ENCODE measurements at regions not wholly inside any gene's neighbourhood (a gene's known extent, or its start where the extent isn't known, plus 50 kb on each side); places are given as distances from the start of the nearest gene placed in this dataset.

DNA sequence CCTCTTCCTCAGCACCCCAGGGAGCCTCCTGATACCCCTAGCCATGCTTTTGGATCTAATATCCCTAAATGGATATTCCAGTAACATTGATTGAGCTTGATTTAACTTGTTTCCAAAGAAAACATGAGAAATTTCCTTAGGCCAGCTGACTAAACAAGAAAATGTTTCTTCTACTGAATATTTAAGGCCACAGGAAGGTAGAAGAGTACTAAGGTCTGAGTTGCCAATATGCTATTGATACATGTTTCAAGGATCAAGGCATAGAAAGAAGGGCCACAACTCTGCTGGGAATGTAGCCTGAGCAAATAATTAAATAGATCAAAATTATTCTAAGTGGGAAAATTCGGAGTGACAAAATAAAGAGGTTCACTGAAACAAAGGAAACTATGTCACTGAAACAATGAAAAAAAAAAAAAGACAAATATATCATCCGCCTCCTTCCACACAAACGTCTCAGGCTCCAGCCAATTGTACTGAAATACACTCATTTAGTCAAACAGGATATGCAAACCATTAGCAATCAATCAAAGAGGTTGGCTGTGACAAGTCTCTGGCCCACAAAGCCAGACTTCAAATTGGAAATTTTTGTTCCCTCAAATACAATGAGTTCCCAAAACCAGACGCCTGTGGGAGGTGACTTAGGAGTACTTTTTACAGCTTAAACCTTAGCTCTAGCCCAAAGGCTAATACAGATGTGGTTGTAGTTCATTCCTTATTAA lies 396.2 kb downstream of the HTR7 start:
- no peak overlapping the region for H3K27ac Mint-ChIP-seq
- no peaks in the 10 kb centered on the region for H3K36me3 Mint-ChIP-seq (ENCODE audit: low read depth)
- no peak for DNase-seq (ENCODE audit: low spot score)
- no peaks in the 10 kb centered on the region for H3K9me3 Mint-ChIP-seq
- no peaks in the 10 kb centered on the region for H3K27me3 Mint-ChIP-seq (ENCODE audit: insufficient read depth)
- H3K4me3 Mint-ChIP-seq: no peak overlapping the region
- intact Hi-C loops (cut with micrococcal nuclease): no loop called here
- no peaks in the 10 kb centered on the region for H3K4me1 Mint-ChIP-seq (ENCODE audit: low read depth)

- no peaks in the 10 kb centered on the region for H3K4me1 Mint-ChIP-seq (ENCODE audit: low read depth)
- DNase-seq (ENCODE audit: low spot score): no peak
Observed at GRCh38 chr10:90462749-90463470, 394.9 kb downstream of the HTR7 start.

DNA sequence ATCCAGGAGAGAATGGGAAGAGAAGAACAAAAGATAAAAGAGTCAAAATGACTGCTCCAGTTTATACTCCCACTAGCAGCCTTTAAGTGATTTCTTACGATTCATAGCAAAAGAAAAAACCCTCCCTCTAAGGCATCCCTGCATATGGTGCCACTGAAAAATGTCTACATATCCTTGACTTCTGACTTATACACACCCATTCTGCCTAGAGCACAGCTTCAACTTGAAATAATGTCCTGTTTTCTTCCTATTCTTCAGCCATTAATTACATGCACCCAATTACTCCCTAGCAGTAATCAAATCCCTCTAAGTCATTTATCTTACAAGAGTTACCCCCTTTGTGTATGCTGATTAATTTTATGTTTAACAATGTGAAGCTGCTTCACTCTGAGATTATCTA lies 393.5 kb downstream of the HTR7 start:
- Mint-ChIP-seq H3K4me3 (no peak overlapping the region), H3K9me3 (no peaks in the 10 kb centered on the region), H3K27me3 (ENCODE audit: insufficient read depth) (no peaks in the 10 kb centered on the region), H3K4me1 (ENCODE audit: low read depth) (no peaks in the 10 kb centered on the region), H3K27ac (no peak overlapping the region), H3K36me3 (ENCODE audit: low read depth) (no peaks in the 10 kb centered on the region)
- intact Hi-C loops (cut with micrococcal nuclease): no loop called here
- DNase-seq (ENCODE audit: low spot score): no peak

More at GRCh38 chr10:90462749-90463470, 394.9 kb downstream of the HTR7 start:
- no peaks in the 10 kb centered on the region for H3K9me3 Mint-ChIP-seq
- H3K4me3 Mint-ChIP-seq: no peak overlapping the region
- intact Hi-C loops (cut with micrococcal nuclease): no loop called here
- no peaks in the 10 kb centered on the region for H3K27me3 Mint-ChIP-seq (ENCODE audit: insufficient read depth)
- no peaks in the 10 kb centered on the region for H3K36me3 Mint-ChIP-seq (ENCODE audit: low read depth)
- no peak overlapping the region for H3K27ac Mint-ChIP-seq

GRCh38 chr10:90470966-90471365 lies 386.9 kb downstream of the HTR7 start:
- DNase-seq (ENCODE audit: low spot score): no peak
- H3K27me3 Mint-ChIP-seq (ENCODE audit: insufficient read depth): no peaks in the 10 kb centered on the region
- H3K4me3 Mint-ChIP-seq: no peak overlapping the region

DNA sequence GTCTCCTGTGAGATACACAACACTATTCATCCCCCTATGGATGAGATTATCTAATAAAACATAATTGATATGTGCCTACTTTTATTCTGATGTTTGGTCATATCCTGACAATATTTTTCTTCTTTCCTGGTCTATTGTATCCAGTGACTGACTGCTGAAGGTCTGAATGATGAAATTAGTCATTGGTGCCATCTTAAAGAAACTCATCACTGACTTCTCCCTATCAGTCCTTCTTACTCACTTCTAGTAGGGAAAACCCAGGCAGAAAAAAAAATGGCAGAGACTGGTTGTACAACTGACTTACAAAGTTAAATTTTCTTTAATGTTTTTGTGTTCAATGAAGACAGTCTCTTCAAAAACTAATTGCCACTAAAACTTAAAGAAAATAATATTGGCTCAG lies 377.4 kb downstream of the HTR7 start:
- H3K27me3 Mint-ChIP-seq (ENCODE audit: insufficient read depth): no peaks in the 10 kb centered on the region

More at GRCh38 chr10:90470966-90471365, 386.9 kb downstream of the HTR7 start:
- H3K36me3 Mint-ChIP-seq (ENCODE audit: low read depth): no peaks in the 10 kb centered on the region
- H3K4me1 Mint-ChIP-seq (ENCODE audit: low read depth): no peaks in the 10 kb centered on the region
- H3K27ac Mint-ChIP-seq: no peak overlapping the region
- H3K9me3 Mint-ChIP-seq: no peaks in the 10 kb centered on the region
- intact Hi-C loops (cut with micrococcal nuclease): no loop called here

DNA sequence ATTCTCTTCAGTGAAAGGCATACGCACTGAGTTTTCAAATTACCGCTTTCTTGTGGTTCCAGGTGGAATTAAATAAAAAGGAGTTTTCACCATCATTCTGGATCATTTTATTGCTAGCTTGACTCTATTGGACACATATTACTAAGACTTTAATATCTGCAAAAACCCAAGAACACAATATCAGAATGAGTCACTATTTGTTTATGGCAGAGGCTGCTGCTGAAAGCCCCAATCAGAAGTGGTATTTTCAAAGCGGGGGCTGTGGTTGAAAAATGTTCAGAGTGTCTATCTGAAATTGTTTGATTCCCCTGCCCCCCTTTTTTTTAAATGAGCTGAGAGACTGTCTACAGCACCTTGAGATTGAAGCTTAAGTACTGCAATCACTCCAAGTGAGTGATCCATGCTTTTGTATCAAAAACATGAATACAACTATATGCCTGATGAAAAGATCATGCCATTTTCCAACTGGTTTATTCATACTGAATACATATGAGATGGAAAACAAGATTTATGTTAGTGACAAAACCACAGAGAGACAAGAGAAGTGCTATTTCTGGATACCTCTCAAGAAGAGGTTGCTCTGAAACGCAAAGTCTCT lies 376.4 kb downstream of the HTR7 start:
- Mint-ChIP-seq H3K27me3 (ENCODE audit: insufficient read depth) (no peaks in the 10 kb centered on the region), H3K4me3 (no peak overlapping the region), H3K4me1 (ENCODE audit: low read depth) (no peaks in the 10 kb centered on the region), H3K27ac (no peak overlapping the region), H3K36me3 (ENCODE audit: low read depth) (no peaks in the 10 kb centered on the region), H3K9me3 (no peaks in the 10 kb centered on the region)
- DNase-seq (ENCODE audit: low spot score): no peak
- intact Hi-C loops (cut with micrococcal nuclease): no loop called here

More for the DNA sequence above, 377.4 kb downstream of the HTR7 start:
- no peaks in the 10 kb centered on the region for H3K36me3 Mint-ChIP-seq (ENCODE audit: low read depth)
- no peak overlapping the region for H3K27ac Mint-ChIP-seq
- no peaks in the 10 kb centered on the region for H3K4me1 Mint-ChIP-seq (ENCODE audit: low read depth)
- intact Hi-C loops (cut with micrococcal nuclease): no loop called here
- no peaks in the 10 kb centered on the region for H3K9me3 Mint-ChIP-seq
- no peak for DNase-seq (ENCODE audit: low spot score)
- no peak overlapping the region for H3K4me3 Mint-ChIP-seq

GRCh38 chr10:90484518-90484917 lies 373.3 kb downstream of the HTR7 start:
- no peak for DNase-seq (ENCODE audit: low spot score)
- intact Hi-C loops (cut with micrococcal nuclease): no loop called here
- H3K27me3 Mint-ChIP-seq (ENCODE audit: insufficient read depth): no peaks in the 10 kb centered on the region
- no peak overlapping the region for H3K27ac Mint-ChIP-seq
- H3K4me1 Mint-ChIP-seq (ENCODE audit: low read depth): no peaks in the 10 kb centered on the region
- no peaks in the 10 kb centered on the region for H3K9me3 Mint-ChIP-seq
- H3K36me3 Mint-ChIP-seq (ENCODE audit: low read depth): no peaks in the 10 kb centered on the region
- no peak overlapping the region for H3K4me3 Mint-ChIP-seq

- H3K9me3 Mint-ChIP-seq: peaks cover 21% of the 10 kb centered on the region
- no peaks in the 10 kb centered on the region for H3K36me3 Mint-ChIP-seq (ENCODE audit: low read depth)
- no peaks in the 10 kb centered on the region for H3K27me3 Mint-ChIP-seq (ENCODE audit: insufficient read depth)
- H3K27ac Mint-ChIP-seq: no peak overlapping the region
- no peak for DNase-seq (ENCODE audit: low spot score)
- intact Hi-C loops (cut with micrococcal nuclease): no loop called here
- no peak overlapping the region for H3K4me3 Mint-ChIP-seq
- no peaks in the 10 kb centered on the region for H3K4me1 Mint-ChIP-seq (ENCODE audit: low read depth)
Observed at GRCh38 chr10:90494183-90494582, 363.7 kb downstream of the HTR7 start.

DNA sequence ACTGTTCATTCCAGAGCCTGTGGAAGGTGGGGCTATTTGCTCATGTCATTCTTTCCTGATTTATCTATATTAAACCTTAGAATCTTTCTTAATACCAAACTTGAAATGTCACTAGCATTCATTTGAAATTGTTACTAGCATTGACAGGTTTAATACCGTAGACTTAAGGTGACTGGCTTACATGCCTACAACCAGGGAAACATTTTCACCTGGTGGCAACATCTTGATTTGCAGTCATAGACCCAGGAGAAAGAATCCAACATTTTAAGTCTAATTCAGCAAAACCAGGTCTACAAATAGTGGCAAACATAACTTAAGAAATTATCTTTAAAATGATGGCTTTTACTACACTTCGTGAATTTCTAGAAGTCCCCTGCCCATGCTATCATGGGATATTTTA lies 353.7 kb downstream of the HTR7 start:
- H3K27me3 Mint-ChIP-seq (ENCODE audit: insufficient read depth): no peaks in the 10 kb centered on the region
- no peaks in the 10 kb centered on the region for H3K9me3 Mint-ChIP-seq
- no peaks in the 10 kb centered on the region for H3K4me1 Mint-ChIP-seq (ENCODE audit: low read depth)
- no peak overlapping the region for H3K4me3 Mint-ChIP-seq
- no peaks in the 10 kb centered on the region for H3K36me3 Mint-ChIP-seq (ENCODE audit: low read depth)
- intact Hi-C loops (cut with micrococcal nuclease): no loop called here
- H3K27ac Mint-ChIP-seq: no peak overlapping the region
- DNase-seq (ENCODE audit: low spot score): no peak

GRCh38 chr10:90526721-90527120 lies 331.1 kb downstream of the HTR7 start:
- intact Hi-C loops (cut with micrococcal nuclease): no loop called here
- Mint-ChIP-seq H3K4me3 (no peak overlapping the region), H3K27ac (no peak overlapping the region), H3K27me3 (ENCODE audit: insufficient read depth) (no peaks in the 10 kb centered on the region), H3K4me1 (ENCODE audit: low read depth) (no peaks in the 10 kb centered on the region), H3K36me3 (ENCODE audit: low read depth) (no peaks in the 10 kb centered on the region), H3K9me3 (no peaks in the 10 kb centered on the region)
- DNase-seq (ENCODE audit: low spot score): no peak

GRCh38 chr10:90530521-90530920 lies 327.3 kb downstream of the HTR7 start:
- H3K27me3 Mint-ChIP-seq (ENCODE audit: insufficient read depth): no peaks in the 10 kb centered on the region
- no peak overlapping the region for H3K4me3 Mint-ChIP-seq
- intact Hi-C loops (cut with micrococcal nuclease): no loop called here
- H3K4me1 Mint-ChIP-seq (ENCODE audit: low read depth): no peaks in the 10 kb centered on the region
- H3K36me3 Mint-ChIP-seq (ENCODE audit: low read depth): no peaks in the 10 kb centered on the region
- no peak overlapping the region for H3K27ac Mint-ChIP-seq
- no peaks in the 10 kb centered on the region for H3K9me3 Mint-ChIP-seq
- DNase-seq (ENCODE audit: low spot score): no peak

- Mint-ChIP-seq H3K9me3 (no peaks in the 10 kb centered on the region), H3K36me3 (ENCODE audit: low read depth) (no peaks in the 10 kb centered on the region), H3K27ac (no peak overlapping the region), H3K4me3 (no peak overlapping the region), H3K4me1 (ENCODE audit: low read depth) (no peaks in the 10 kb centered on the region), H3K27me3 (ENCODE audit: insufficient read depth) (no peaks in the 10 kb centered on the region)
- DNase-seq (ENCODE audit: low spot score): no peak
- intact Hi-C loops (cut with micrococcal nuclease): no loop called here
Observed at GRCh38 chr10:90557385-90557784, 300.5 kb downstream of the HTR7 start.

DNA sequence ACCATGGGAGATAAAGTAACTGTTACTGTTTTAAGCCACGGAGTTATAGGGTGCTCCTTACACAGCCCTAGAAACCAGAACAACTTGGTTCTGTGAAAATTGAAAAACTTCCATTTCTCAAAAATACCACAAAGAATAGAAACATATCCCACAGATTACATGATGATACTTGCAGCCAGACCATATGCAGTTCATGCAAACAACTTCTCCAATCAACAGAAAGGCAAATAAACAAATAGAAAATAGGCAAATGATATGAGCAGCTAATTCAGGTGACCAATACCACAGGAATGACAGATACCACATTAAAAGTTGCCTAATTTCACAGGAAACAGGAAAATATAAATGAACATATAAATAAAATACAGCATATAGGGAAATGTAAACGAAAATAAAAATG lies 297.5 kb downstream of the HTR7 start:
- Mint-ChIP-seq H3K36me3 (ENCODE audit: low read depth) (no peaks in the 10 kb centered on the region), H3K9me3 (no peaks in the 10 kb centered on the region), H3K27me3 (ENCODE audit: insufficient read depth) (no peaks in the 10 kb centered on the region), H3K4me1 (ENCODE audit: low read depth) (no peaks in the 10 kb centered on the region), H3K4me3 (no peak overlapping the region), H3K27ac (no peak overlapping the region)
- intact Hi-C loops (cut with micrococcal nuclease): no loop called here
- DNase-seq (ENCODE audit: low spot score): no peak
